ENCODE measurements at regions not wholly inside any gene's neighbourhood (a gene's known extent, or its start where the extent isn't known, plus 50 kb on each side); places are given as distances from the start of the nearest gene placed in this dataset.

DNA sequence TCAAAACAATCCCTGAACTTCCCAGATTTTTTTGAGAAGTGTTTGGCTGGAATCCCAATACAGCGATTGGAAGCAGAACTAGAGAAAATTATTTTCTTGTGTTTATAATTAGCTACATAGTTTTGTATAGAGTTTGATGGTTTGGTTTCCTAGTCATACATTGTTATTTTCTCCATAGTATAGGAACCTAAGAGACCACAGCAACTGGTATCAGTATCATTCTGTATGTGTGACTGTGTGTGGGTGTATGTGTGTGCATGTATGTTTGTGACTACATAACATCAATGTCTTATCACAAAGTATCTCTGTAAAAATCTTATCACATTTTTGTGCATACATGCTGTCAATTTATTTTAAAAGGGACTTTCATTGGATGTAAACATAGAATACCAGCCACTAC is 780.5 kb downstream of the MRPL39 start:
- no peak overlapping the region for H3K27ac Mint-ChIP-seq
- Histone ChIP-seq H3K9me3 (ENCODE audit: control insufficient read depth, insufficient read depth, low read length) (no peaks in the 10 kb centered on the region), H3K4me3 (ENCODE audit: low read length) (no peak overlapping the region), H3K36me3 (ENCODE audit: control insufficient read depth, insufficient read depth, low read length) (no peaks in the 10 kb centered on the region), H3K27me3 (ENCODE audit: control insufficient read depth, insufficient read depth, low read length) (no peaks in the 10 kb centered on the region), H3K27ac (ENCODE audit: low read length) (no peak overlapping the region), H3K4me1 (ENCODE audit: control insufficient read depth, insufficient read depth, low read length) (no peaks in the 10 kb centered on the region)
- no peaks in the 10 kb centered on the region for H3K4me1 Mint-ChIP-seq
- no peaks in the 10 kb centered on the region for H3K27me3 Mint-ChIP-seq (ENCODE audit: low read depth in 2 of 2)
- no peak overlapping the region for H3K4me3 Mint-ChIP-seq
- 80% methylated on average over 1 of the region's 1 CpG for WGBS (ENCODE audit: insufficient coverage)
- ATAC-seq (no peak), DNase-seq (no peak)
- TF ChIP-seq, protein P1, sequence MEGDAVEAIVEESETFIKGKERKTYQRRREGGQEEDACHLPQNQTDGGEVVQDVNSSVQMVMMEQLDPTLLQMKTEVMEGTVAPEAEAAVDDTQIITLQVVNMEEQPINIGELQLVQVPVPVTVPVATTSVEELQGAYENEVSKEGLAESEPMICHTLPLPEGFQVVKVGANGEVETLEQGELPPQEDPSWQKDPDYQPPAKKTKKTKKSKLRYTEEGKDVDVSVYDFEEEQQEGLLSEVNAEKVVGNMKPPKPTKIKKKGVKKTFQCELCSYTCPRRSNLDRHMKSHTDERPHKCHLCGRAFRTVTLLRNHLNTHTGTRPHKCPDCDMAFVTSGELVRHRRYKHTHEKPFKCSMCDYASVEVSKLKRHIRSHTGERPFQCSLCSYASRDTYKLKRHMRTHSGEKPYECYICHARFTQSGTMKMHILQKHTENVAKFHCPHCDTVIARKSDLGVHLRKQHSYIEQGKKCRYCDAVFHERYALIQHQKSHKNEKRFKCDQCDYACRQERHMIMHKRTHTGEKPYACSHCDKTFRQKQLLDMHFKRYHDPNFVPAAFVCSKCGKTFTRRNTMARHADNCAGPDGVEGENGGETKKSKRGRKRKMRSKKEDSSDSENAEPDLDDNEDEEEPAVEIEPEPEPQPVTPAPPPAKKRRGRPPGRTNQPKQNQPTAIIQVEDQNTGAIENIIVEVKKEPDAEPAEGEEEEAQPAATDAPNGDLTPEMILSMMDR (IDR thresholded peaks at IDR 0.05), result no peak
- intact Hi-C loops (cut with micrococcal nuclease), result no loop called here
- no peaks in the 10 kb centered on the region for H3K36me3 Mint-ChIP-seq
- H3K9me3 Mint-ChIP-seq, result peaks cover 0 to 8% of the 10 kb centered on the region in 2 donors

DNA sequence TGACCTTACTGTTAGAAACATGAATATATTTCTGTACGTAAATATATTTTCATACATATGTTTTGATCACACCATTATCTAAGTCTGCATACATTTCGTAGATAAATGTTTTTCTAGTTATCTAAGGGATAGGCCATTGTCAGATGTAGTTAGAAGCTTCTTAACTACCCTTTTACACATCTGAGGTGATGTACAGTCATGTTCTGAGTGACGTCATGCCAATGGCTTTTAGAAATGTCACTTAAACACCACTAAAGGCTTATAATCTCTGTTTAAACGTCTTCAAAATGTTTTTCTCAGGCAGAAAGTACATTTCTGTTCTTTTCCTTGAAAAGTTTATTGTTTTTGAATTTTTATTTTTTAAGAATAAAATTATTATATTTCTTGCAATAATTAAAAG is 781.9 kb downstream of the MRPL39 start:
- no peak for ATAC-seq
- DNase-seq, result no peak
- no peak overlapping the region for H3K27ac ChIP-seq (ENCODE audit: low read length)
- TF ChIP-seq, protein P1 (IDR thresholded peaks at IDR 0.05), result no peak
- Mint-ChIP-seq H3K36me3 (no peaks in the 10 kb centered on the region), H3K27me3 (ENCODE audit: low read depth in 2 of 2) (no peaks in the 10 kb centered on the region), H3K9me3 (peaks cover 4 to 8% of the 10 kb centered on the region in 2 donors), H3K4me3 (no peak overlapping the region), H3K4me1 (no peaks in the 10 kb centered on the region), H3K27ac (no peak overlapping the region)
- no peaks in the 10 kb centered on the region for H3K4me1 ChIP-seq (ENCODE audit: control insufficient read depth, insufficient read depth, low read length)
- no peak overlapping the region for H3K4me3 ChIP-seq (ENCODE audit: low read length)
- WGBS (ENCODE audit: insufficient coverage), result 100% methylated on average over 1 of the region's 4 CpGs
- intact Hi-C loops (cut with micrococcal nuclease), result no loop called here
- no peaks in the 10 kb centered on the region for H3K36me3 ChIP-seq (ENCODE audit: control insufficient read depth, insufficient read depth, low read length)
- H3K9me3 ChIP-seq (ENCODE audit: control insufficient read depth, insufficient read depth, low read length), result no peaks in the 10 kb centered on the region
- H3K27me3 ChIP-seq (ENCODE audit: control insufficient read depth, insufficient read depth, low read length), result no peaks in the 10 kb centered on the region

DNA sequence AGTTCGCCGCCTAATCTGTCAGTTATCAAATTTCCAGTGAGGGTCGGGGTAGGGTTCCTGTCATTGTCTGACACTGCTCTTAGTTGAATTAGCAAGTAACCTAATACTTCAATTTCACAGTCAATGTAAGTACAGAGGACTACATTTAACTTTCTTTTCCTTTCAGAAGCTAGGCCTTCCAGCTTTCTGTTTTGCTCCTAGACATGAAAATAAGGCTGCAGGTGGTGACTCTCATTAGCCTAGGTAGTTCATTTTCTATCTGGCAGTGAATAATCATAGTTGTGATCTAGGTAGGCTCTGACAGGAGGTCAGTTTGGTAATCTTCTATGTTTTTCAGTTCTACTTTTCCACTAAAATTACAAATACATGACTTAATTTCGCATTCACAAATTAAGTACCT is 783.1 kb downstream of the MRPL39 start:
- WGBS (ENCODE audit: insufficient coverage), result 88% methylated on average over 3 of the region's 4 CpGs
- TF ChIP-seq, protein P1 (IDR thresholded peaks at IDR 0.05), result no peak
- ATAC-seq (no peak), DNase-seq (no peak)
- no peaks in the 10 kb centered on the region for H3K27me3 Mint-ChIP-seq (ENCODE audit: low read depth in 2 of 2)
- no peaks in the 10 kb centered on the region for H3K27me3 ChIP-seq (ENCODE audit: control insufficient read depth, insufficient read depth, low read length)
- H3K4me1 ChIP-seq (ENCODE audit: control insufficient read depth, insufficient read depth, low read length), result no peaks in the 10 kb centered on the region
- H3K27ac ChIP-seq (ENCODE audit: low read length), result no peak overlapping the region
- intact Hi-C loops (cut with micrococcal nuclease), result no loop called here
- H3K36me3 ChIP-seq (ENCODE audit: control insufficient read depth, insufficient read depth, low read length), result no peaks in the 10 kb centered on the region
- no peaks in the 10 kb centered on the region for H3K36me3 Mint-ChIP-seq
- H3K4me1 Mint-ChIP-seq, result no peaks in the 10 kb centered on the region
- no peaks in the 10 kb centered on the region for H3K9me3 ChIP-seq (ENCODE audit: control insufficient read depth, insufficient read depth, low read length)
- no peak overlapping the region for H3K4me3 Mint-ChIP-seq
- H3K4me3 ChIP-seq (ENCODE audit: low read length), result no peak overlapping the region
- no peak overlapping the region for H3K27ac Mint-ChIP-seq
- peaks cover 4 to 8% of the 10 kb centered on the region in 2 donors for H3K9me3 Mint-ChIP-seq

GRCh38 chr21:24823247-24823646 is 784.0 kb downstream of the MRPL39 start:
- no peak for DNase-seq
- intact Hi-C loops (cut with micrococcal nuclease), result no loop called here
- H3K4me3 ChIP-seq (ENCODE audit: low read length), result no peak overlapping the region
- no peaks in the 10 kb centered on the region for H3K36me3 Mint-ChIP-seq
- no peaks in the 10 kb centered on the region for H3K4me1 Mint-ChIP-seq
- peaks cover 4 to 8% of the 10 kb centered on the region in 2 donors for H3K9me3 Mint-ChIP-seq
- H3K9me3 ChIP-seq (ENCODE audit: control insufficient read depth, insufficient read depth, low read length), result no peaks in the 10 kb centered on the region
- H3K27ac ChIP-seq (ENCODE audit: low read length), result no peak overlapping the region
- H3K4me3 Mint-ChIP-seq, result no peak overlapping the region
- H3K27me3 Mint-ChIP-seq (ENCODE audit: low read depth in 2 of 2), result no peaks in the 10 kb centered on the region
- H3K27ac Mint-ChIP-seq, result no peak overlapping the region
- WGBS (ENCODE audit: insufficient coverage), result 77% methylated on average over 2 of the region's 2 CpGs
- H3K27me3 ChIP-seq (ENCODE audit: control insufficient read depth, insufficient read depth, low read length), result no peaks in the 10 kb centered on the region
- TF ChIP-seq, protein P1 (IDR thresholded peaks at IDR 0.05), result no peak
- no peaks in the 10 kb centered on the region for H3K4me1 ChIP-seq (ENCODE audit: control insufficient read depth, insufficient read depth, low read length)
- no peaks in the 10 kb centered on the region for H3K36me3 ChIP-seq (ENCODE audit: control insufficient read depth, insufficient read depth, low read length)
- ATAC-seq, result no peak

All from natural killer cell (primary cell).